OCI-LY3 (cell line): ENCODE measurements at regions not wholly inside any gene's neighbourhood (a gene's known extent, or its start where the extent isn't known, plus 50 kb on each side); places are given as distances from the start of the nearest gene placed in this dataset.

Experiments
- CTCF ChIP-seq: fragments of 200-600, 300-600 bp; sonication (generic); IDR thresholded peaks from 2 replicates; pipeline ENCODE4 v1.5.1; 2014; ENCODE audit warnings: antibody characterized with exemption, low read length, low read depth
- EZH2phosphoT487 ChIP-seq: fragments of 200-600 bp; shearing (Covaris generic); IDR thresholded peaks from 2 replicates; pipeline ENCODE4 v1.6.1; 2018; ENCODE audit warnings: antibody characterized with exemption, mixed run types, low read depth

- no peak for TF ChIP-seq CTCF
- no peak for TF ChIP-seq EZH2phosphoT487
These were observed 920.0 kb downstream of the TFAP2A start for GRCh38 chr6:9494864-9495263.
